ENCODE measurements at regions not wholly inside any gene's neighbourhood (a gene's known extent, or its start where the extent isn't known, plus 50 kb on each side); places are given as distances from the start of the nearest gene placed in this dataset.
"Not testable (repeated sequence)": the region's sequence is repeated elsewhere in the genome, so short reads cannot be mapped to it uniquely, and the experiment has no call there.

- DNase-seq: no peak
These were observed 114.9 kb upstream of the TMEM45B start for GRCh38 chr11:129700701-129701100.

- no peak for DNase-seq
These were observed 113.9 kb upstream of the TMEM45B start for GRCh38 chr11:129701706-129702105.

DNA sequence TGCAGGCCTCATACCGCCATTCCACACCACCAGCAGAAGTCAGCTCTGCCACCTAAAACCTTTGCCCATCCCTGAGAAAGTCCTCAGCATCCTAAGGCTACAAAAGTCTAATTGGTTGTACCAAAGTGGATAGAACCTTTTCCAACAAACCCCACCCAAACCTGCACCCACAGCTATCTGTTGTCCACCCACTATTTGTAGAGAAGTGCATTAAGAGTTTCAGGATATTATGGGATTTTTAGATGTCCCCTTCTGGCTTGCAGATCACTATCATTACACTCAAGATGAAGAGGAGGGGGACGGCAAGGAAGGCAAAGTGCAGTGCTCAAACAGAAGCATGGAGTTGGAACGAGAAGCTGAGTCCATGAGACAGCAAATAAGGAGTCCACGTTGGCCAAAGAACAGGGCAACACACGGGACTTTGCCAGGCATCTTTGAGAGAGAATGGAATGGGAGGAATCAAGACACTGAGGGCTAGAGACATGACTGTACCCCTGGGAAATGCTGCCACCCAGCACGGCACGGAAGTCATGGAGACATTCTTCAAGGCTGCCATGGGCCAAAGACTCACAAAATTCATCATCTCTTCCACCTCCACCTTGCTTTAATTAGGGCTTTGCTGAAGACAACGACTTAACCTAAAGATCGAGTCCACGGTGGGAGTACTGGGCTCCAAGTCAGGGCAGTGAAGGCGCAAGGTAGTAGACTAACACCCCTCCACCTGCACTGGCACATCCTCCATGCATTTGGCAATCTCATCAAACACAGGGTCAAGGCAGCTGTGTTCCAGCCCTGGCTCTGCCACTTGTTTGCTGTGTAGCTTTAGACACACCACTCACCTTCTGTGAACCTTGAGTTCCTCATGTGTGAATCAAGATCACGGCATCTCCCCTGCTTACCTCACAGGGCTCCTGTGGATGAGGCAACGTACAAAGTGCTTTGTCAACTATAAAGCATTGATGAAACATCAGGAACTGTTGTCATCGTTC is 112.9 kb upstream of the TMEM45B start:
- DNase-seq: no peak

DNA sequence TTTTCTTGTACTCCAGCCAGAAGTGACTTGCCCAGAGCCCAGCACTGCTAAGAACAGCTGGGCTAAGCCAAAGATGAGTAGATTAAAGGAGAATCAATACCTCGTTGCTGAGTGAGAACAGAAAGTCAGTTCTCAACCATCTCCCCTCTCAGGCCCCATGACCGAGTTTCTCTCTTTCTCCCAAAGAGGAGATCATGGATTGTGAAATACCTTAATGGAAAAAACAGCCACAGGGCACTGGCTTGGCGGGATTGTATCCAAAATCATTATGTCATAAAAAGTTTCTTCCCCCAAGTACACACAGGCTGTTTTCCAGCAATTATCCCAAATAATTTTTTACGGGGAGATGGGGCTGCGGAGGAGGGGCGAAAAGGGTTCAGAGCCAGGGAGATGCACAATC is 111.8 kb upstream of the TMEM45B start:
- no peak for DNase-seq

DNA sequence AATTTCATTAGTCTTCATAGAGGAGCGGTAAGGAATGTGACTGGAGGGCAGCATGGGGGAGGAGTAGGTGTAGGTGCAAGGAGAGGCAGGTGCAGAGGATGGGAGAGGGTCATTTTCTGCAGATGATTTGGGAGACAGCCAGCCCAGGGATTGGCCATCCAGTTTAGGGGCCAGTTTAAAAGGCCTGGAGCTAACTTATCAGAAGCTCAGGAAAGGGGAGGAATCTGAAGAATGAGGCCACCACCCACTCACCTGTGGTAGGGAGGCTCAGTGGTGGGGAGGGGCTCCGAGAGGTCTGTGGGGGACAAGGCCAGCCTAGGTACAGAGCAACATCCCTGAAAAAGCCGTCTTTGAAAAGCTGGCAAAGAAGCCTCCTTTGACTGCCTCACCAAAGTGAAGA is 110.8 kb upstream of the TMEM45B start:
- no peak for DNase-seq

DNA sequence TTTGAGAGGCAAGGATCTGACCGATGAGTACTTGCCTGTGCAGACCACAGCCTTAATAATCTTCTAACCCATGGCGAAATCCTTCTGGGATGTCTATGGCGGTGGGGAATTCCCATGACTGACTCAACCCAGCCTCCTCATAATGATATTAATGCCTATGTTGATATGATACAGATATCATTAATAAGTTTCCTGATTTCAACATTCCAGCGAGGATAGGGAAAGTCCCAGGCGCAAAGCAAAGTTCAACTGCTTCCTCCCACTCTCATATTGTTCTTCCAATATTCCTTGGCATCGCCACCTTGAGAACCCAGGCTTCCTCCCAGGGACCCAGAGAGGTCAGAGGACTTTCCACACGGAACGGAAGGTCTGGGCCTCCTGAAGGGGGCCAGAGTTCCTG is 110.3 kb upstream of the TMEM45B start:
- no peak for DNase-seq

DNA sequence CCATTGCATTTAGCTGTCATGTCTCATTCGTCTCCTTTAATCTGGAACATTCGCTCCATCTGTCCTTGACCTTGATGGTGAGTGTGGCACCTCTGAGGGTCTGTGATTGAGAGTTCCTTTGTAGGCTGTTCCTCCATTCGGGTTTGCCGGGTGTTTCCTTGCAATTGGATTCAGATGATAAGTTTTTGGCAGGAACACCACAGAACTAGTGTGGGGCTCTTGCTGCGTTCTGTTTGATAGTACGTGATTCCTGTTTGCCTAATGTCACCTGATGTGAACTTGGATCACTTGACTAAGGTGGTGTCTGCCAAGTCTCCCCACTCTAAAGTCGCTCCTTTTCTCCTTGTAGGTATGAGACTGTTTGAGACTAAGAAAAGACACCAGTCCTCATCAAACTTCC is 109.7 kb upstream of the TMEM45B start:
- no peak for DNase-seq

- no peak for DNase-seq
These were observed 105.7 kb upstream of the TMEM45B start for GRCh38 chr11:129709801-129710398.

DNA sequence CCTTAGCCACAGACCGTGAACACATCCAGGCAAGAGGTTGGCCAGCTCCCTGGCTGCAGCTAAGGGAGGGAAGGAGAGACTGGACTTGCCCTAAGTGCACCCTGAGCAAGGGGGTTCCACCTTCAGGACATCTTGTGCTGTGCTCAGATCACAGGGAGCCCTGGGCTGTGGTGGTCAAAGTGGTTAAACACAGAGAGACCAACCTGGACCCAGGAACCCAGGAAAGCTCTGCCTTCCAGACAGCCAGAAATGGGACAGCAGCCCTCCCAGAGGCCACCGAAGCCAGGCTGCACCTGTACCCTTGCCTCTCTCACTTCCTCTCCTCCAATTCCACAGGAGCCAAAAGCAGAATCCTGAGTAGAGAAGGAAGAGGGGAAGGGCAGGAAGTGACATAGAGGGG is 105.2 kb upstream of the TMEM45B start:
- DNase-seq: no peak

DNA sequence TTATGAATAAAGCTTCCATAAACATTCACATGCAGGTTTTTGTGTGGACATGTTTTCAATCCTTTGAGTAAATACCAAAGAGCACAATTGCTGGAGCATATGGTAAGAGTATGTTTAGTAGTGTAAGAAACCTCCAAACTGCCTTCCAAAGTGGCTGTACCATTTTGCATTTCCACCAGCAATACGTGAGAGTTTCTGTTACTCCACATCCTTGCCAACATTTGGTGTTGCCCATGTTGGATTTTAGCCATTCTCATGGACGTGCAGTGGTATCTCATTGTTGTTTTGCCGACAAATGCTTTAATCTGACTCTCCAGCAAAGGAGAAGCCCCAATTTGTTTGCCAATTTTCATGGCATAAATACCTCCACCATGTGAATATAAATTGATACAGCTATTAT is 103.9 kb upstream of the TMEM45B start:
- no peak for DNase-seq

DNA sequence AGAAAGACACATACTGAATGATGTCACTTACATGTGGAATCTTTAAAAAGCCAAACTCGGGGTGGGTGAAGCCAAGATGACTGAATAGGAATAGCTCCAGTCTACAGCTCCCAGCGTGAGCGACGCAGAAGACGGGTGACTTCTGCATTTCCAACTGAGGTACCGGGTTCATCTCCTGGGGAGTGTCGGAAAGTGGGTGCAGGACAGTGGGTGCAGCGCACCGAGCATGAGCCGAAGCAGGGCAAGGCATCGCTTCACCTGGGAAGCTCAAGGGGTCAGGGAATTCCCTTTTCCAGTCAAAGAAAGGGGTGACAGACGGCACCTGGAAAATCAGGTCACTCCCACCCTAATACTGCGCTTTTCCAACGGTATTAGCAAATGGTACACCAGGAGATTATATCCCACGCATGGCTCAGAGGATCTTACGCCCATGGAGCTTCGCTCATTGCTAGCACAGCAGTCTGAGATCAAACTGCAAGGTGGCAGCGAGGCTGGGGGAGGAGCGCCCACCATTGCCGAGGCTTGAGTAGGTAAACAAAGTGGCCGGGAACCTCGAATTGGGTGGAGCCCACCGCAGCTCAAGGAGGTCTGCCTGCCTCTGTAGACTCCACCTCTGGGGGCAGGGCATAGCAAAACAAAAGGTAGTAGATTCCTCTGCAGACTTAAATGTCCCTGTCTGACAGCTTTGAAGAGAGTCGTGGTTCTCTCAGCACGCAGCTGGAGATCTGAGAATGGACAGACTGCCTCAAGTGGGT is 103.0 kb upstream of the TMEM45B start:
- not testable (repeated sequence) for DNase-seq

GRCh38 chr11:129719037-129719436 is 96.6 kb upstream of the TMEM45B start:
- DNase-seq: no peak

DNA sequence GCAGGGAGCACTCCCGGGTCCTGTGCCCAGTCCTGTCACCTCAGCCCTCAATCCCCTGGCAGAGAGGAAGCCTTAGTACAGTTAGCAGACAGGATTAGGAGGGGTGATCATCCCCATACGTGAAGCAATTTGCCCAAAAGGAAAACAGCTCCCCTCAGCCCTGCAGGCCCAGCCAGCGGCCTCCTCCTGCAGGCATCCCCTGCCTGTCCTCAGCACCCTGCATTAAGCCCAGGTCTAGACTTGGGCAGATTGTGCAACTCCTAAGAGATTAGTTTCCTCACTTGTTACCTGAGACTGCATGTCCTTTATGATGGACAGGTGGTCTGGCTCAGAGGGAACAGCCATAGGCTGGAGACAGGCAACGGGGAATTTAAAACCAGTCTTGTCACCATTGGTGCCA is 95.5 kb upstream of the TMEM45B start:
- no peak for DNase-seq

DNA sequence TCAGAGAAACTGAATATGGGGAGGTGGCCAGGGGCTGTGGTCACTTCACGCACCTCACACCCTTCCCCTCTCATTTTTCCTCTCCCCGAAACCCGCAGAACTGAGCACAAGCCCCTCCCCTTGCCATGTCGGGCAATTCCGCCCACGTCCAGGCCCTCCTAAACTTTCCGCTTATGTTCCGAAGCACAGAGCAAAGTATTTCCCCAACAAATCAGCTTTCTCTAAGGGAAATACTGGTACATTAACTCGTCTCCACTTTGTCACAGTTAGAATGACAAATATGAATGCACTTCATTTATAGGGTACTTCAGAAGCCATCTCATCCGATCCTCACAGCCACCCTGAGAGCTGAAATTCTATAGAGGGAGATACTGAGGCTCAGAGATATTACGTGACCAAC is 94.7 kb upstream of the TMEM45B start:
- DNase-seq: no peak

- no peak for DNase-seq
These were observed 94.0 kb upstream of the TMEM45B start for GRCh38 chr11:129721685-129722084.

DNA sequence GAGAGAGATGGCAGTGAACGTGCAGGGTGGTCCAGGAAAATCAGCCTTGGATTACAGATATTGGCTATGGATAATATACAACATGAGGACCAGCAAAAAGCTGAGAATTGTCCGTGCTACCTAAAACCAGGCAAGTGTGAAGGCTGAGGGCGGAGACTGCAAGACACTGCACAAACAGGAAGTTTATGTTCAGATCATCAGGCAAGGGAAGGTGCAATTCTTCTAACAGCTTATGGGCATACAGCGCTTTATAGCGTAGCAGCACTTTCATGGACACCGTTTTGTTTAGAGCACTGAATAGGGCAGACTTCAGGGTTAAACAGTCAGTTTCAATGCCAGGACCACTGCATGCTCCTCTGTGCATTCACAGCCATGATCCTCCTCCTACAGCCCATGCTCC is 93.1 kb upstream of the TMEM45B start:
- DNase-seq: no peak

DNA sequence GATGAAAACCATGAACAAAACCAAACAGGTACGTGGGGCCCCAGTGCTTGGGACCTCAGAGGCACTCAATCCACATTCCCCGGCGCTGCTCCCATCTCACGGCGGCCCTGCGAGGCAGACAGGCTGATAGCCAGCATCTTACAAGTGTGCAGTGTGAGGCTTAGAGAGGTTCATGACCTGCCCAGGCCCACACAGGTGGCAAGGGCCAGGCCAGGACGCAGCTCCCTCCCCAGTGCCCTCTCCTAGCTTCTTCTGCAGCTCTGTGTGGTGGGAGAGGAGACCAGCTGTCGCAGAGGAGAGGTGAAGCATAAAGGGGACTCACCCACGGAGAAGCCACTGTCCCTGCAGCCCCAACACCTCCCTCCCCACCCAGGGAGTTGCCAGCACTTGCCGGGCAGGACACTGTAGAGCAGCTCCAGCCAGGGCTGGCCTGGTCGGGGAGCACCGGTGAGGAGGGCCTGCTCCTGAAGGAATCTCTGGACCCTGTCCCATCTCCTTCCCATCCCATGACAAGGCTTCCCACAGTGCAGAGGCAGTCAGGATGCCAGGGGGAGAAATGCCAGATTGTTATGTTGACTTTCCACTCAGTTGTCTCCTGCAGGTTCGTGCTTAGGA is 92.4 kb upstream of the TMEM45B start:
- DNase-seq: no peak

DNA sequence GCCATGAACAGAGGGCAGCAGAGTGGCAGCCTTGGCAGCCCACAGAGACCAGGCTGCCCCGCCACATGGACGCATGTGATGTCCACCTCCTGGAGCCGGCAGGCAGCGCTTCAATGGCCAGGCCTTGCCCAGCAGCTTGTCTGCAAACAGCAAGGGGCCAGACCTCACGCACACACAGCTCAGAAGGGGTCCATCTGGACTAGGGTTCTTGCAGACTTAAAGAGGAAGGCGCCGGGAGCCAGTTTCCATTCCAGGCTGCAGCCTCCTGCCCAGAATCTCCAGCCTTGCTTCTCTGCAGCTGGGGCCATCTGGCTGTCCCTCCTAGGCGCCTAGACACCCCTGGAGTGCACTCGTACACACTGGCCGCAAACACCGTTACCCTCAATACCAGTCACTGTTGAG is 91.9 kb upstream of the TMEM45B start:
- no peak for DNase-seq

DNA sequence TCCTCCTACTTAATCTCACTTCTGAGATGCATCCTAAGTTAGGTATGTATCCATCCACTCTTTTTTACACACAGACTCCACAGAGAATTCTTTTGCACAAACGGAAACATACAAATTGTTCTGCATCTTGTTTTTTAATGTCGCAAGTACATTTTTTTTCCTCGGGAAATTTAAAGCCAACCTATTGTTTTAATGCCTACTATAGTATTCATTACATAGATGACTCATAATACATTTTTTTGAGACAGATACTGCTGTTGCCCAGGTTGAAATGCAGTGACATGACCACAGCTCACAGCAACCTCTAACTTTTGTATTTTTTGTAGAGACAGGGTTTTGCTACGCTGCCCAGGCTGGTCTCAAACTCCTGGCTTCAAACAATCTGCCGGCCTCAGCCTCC is 90.8 kb upstream of the TMEM45B start:
- no peak for DNase-seq

DNA sequence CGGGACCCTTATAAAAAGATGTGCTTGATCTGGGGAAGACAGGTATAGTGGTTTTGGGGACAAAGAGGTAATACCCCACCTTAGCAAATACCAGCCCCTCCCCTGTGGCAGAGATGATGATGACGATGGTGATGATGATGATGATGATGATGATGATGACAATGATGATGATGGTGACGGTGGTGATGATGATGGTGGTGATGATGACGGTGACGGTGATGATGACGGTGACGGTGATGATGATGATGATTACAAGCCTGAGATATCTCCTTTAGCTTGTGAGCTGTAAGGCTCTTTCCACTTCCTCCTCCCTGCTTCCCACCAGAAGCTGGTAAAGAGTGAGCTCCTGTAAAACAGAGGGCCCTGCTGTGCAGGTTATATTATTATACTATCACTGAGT is 89.5 kb upstream of the TMEM45B start:
- no peak for DNase-seq

DNA sequence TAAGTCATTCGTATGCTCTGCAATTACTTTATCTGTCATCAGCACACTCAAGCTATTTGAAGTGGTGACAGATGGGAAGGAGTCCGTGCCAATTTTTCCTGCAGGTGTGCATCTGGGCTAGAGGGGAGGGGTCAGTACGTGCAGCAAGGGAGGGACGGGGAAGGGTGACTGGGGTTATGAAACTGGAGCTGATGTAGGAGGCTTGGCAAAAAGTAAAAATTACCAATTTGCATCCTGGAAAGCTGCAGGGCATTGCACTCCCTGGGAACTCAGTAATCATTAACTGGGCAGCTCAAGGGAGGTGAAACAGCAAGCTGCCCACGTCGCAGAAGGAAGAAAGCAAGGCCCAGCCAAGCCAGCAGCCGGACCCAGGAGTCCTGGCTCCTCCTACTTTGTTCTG is 87.1 kb upstream of the TMEM45B start:
- DNase-seq: no peak

- no peak for DNase-seq
These were observed 86.4 kb upstream of the TMEM45B start for GRCh38 chr11:129729216-129729615.

GRCh38 chr11:129729823-129730222 is 85.8 kb upstream of the TMEM45B start:
- DNase-seq: no peak

Data from Kasumi-1 (cell line).